ENCODE measurements at regions not wholly inside any gene's neighbourhood (a gene's known extent, or its start where the extent isn't known, plus 50 kb on each side); places are given as distances from the start of the nearest gene placed in this dataset.

DNA sequence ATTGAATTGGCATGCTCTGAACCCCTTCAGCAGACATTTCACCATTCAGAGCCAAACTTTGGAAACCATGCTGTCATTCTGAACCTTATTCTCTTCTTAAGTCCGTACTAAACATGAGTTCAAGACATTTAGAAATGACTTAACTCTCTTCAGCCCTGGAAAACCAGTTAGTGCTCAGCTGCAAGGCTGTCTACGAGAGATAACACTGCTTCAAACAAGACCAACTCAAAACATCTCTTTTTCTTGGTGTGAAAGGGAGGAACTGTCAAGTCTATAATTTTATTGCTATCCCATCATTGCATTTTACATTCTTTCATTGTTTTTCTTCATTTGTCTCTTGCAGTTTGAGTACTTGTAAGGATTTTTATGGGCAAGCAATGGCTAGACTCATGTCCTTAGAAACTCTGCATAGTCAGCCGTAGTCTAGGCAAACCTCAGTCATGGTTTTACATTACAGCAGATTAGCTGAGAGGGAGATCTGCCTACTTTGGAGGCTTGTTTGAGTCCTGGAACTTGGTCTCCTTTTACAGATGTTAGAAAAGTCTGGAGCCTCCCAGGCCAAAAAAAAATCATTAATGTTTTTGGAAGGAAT lies 120.6 kb upstream of the JADE1 start:
- WGBS, 2 donors: 79 to 90% methylated on average over 3 of the region's 3 CpGs
- intact Hi-C loops (cut with DNase I; ENCODE audit: low total_unique reads): no loop called here
- no peak overlapping the region for H3K4me3 ChIP-seq (ENCODE audit: low read depth, poor library complexity, severe bottlenecking)
- no peak for DNase-seq (ENCODE audit: low spot score in 2 of 2)
- TF ChIP-seq, protein P1, sequence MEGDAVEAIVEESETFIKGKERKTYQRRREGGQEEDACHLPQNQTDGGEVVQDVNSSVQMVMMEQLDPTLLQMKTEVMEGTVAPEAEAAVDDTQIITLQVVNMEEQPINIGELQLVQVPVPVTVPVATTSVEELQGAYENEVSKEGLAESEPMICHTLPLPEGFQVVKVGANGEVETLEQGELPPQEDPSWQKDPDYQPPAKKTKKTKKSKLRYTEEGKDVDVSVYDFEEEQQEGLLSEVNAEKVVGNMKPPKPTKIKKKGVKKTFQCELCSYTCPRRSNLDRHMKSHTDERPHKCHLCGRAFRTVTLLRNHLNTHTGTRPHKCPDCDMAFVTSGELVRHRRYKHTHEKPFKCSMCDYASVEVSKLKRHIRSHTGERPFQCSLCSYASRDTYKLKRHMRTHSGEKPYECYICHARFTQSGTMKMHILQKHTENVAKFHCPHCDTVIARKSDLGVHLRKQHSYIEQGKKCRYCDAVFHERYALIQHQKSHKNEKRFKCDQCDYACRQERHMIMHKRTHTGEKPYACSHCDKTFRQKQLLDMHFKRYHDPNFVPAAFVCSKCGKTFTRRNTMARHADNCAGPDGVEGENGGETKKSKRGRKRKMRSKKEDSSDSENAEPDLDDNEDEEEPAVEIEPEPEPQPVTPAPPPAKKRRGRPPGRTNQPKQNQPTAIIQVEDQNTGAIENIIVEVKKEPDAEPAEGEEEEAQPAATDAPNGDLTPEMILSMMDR (IDR thresholded peaks at IDR 0.05): no peak
- TF ChIP-seq POLR2A (IDR thresholded peaks at IDR 0.05): no peak

DNA sequence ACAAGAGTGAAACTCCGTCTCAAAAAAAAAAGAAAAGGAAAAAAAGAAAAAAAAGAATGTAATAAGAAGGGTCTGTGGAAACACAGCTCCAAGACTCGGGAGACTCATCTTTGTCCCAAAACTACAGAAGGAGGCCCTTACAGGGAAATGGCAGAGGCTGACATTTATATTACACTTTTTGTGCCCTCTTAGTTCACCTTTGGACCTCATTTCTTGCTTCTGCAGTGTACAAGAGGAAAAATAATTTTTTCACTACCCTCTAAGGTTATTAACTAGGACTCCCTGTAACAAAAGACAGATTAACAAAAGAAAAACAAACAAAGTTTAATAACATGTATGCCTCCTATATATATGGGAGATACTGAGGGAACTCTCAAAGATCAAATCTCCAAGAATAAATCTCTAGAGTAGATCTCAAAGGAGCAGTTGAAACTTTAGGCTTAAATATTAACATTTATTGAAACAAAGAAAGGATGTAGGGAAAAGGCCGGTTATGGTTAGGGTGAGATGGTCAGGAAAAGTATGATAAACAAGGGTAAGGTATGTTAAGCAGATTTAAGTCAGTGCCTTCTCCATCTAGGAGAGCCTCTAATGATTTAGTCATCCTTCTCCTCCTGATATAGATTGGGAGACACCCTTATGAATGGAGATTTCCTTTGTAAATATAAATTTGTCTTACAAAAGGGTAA lies 121.3 kb upstream of the JADE1 start:
- no peak for DNase-seq (ENCODE audit: low spot score in 2 of 2)
- TF ChIP-seq, protein P1 (IDR thresholded peaks at IDR 0.05): no peak
- no peak for TF ChIP-seq POLR2A (IDR thresholded peaks at IDR 0.05)
- no peak overlapping the region for H3K4me3 ChIP-seq (ENCODE audit: low read depth, poor library complexity, severe bottlenecking)
- intact Hi-C loops (cut with DNase I; ENCODE audit: low total_unique reads): no loop called here
- 79 to 93% methylated on average over 3 of the region's 3 CpGs for WGBS, 2 donors

DNA sequence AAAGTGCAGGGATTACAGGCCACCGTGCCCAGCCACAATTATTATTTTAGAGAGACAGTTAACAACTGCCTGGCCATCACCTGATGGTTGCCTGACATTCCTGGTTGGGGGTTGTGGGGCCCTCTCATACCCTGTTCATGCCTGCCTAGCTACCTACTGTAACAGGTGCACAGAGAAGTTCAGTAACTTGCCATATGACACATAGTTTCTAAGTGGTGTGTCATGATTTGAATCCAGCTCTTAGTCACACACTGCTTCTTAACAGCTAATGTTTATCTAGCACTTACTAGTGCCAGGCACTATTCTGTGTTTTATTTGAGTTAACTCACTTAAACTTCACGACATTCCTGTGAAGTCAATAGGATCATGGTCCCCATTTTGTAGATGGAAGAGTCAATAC lies 122.7 kb upstream of the JADE1 start:
- 96 to 97% methylated on average over 2 of the region's 2 CpGs for WGBS, 2 donors
- TF ChIP-seq, protein P1 (IDR thresholded peaks at IDR 0.05): no peak
- no peak for TF ChIP-seq POLR2A (IDR thresholded peaks at IDR 0.05)

DNA sequence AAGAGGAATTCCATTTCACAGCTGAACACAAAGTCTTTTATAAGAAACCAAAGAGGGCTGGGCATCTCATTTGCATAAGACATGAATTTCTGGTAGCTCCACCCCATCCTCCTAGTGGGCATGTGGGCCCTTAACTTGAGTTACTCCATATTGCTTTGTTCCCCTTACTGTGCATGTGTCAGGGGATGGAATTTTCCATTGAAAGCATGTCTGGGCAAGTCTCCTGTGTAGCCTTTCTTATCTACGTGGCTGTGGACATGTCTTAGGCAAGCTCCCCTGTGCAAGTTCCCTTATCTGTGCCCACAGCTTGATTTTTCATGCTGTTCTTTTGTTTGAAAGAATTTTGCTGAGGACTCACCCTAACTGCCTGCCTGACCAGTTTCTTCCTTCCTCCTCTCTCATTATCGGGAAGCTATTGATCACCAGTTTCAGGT lies 123.5 kb upstream of the JADE1 start:
- intact Hi-C loops (cut with DNase I; ENCODE audit: low total_unique reads): no loop called here
- WGBS, 2 donors: 65 to 73% methylated on average over 2 of the region's 2 CpGs
- TF ChIP-seq, protein P1 (IDR thresholded peaks at IDR 0.05): no peak
- no peak for TF ChIP-seq POLR2A (IDR thresholded peaks at IDR 0.05)
- no peak for DNase-seq (ENCODE audit: low spot score in 2 of 2)
- H3K4me3 ChIP-seq (ENCODE audit: low read depth, poor library complexity, severe bottlenecking): no peak overlapping the region

More for the DNA sequence above, 122.7 kb upstream of the JADE1 start:
- no peak overlapping the region for H3K4me3 ChIP-seq (ENCODE audit: low read depth, poor library complexity, severe bottlenecking)
- no peak for DNase-seq (ENCODE audit: low spot score in 2 of 2)
- intact Hi-C loops (cut with DNase I; ENCODE audit: low total_unique reads): no loop called here

DNA sequence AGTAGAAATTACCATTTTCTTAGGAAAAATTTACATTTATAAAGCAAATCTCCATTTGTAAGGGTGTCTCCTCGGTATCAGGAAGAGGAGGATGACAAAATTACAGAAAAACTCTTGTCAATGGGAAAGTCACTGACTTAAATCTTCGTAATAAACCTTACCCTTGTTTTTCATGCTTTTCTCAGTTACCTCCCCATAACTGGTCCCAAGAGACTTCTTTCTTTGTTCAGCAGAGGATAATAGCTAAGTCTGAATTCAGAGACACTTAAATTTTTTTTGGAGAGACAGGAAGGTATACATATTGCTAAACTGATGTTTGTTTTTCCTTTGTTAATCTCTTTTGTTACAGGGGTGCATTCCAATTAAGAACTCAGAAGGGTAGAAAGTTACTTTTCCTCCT lies 125.5 kb upstream of the JADE1 start:
- no peak for DNase-seq (ENCODE audit: low spot score in 2 of 2)

More for the DNA sequence above, 125.5 kb upstream of the JADE1 start:
- WGBS, 2 donors: 62 to 74% methylated on average over 2 of the region's 2 CpGs
- intact Hi-C loops (cut with DNase I; ENCODE audit: low total_unique reads): no loop called here
- TF ChIP-seq POLR2A (IDR thresholded peaks at IDR 0.05): no peak
- TF ChIP-seq, protein P1 (IDR thresholded peaks at IDR 0.05): no peak
- H3K4me3 ChIP-seq (ENCODE audit: low read depth, poor library complexity, severe bottlenecking): no peak overlapping the region

All from lower leg skin (tissue), 4 donors.